OCI-LY3 (cell line): ENCODE measurements at regions not wholly inside any gene's neighbourhood (a gene's known extent, or its start where the extent isn't known, plus 50 kb on each side); places are given as distances from the start of the nearest gene placed in this dataset.

Source experiments
- EZH2phosphoT487 ChIP-seq: fragments of 200-600 bp; shearing (Covaris generic); IDR thresholded peaks from 2 replicates; pipeline ENCODE4 v1.6.1; 2018; ENCODE audit warnings: antibody characterized with exemption, mixed run types, low read depth
- TF ChIP-seq, protein P1 (sequence below): fragments of 200-600, 300-600 bp; sonication (generic); IDR thresholded peaks from 2 replicates; pipeline ENCODE4 v1.5.1; 2014; ENCODE audit warnings: antibody characterized with exemption, low read length, low read depth

DNA sequence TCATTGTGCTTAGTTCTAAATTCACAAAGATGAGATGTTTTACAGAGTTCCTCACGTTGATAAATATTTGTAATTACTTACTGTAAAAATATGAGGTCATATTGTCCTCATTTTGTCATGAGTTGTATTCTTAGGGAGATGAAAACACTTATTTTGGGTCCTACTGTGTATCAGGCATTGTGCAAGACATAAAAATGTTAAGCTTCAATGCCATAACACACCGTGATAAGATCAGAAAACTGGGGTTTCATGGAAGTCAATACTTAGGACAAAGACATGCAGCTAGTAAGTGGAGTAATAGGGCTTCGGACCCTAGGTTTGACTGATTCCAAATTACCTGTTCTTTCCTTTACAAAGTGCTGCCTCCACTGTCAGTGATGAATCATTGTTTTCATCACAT, 720.7 kb upstream of the ZP4 start:
- TF ChIP-seq, protein P1, sequence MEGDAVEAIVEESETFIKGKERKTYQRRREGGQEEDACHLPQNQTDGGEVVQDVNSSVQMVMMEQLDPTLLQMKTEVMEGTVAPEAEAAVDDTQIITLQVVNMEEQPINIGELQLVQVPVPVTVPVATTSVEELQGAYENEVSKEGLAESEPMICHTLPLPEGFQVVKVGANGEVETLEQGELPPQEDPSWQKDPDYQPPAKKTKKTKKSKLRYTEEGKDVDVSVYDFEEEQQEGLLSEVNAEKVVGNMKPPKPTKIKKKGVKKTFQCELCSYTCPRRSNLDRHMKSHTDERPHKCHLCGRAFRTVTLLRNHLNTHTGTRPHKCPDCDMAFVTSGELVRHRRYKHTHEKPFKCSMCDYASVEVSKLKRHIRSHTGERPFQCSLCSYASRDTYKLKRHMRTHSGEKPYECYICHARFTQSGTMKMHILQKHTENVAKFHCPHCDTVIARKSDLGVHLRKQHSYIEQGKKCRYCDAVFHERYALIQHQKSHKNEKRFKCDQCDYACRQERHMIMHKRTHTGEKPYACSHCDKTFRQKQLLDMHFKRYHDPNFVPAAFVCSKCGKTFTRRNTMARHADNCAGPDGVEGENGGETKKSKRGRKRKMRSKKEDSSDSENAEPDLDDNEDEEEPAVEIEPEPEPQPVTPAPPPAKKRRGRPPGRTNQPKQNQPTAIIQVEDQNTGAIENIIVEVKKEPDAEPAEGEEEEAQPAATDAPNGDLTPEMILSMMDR, result no peak
- TF ChIP-seq EZH2phosphoT487, result no peak
